A549 (cell line): ENCODE measurements at regions not wholly inside any gene's neighbourhood (a gene's known extent, or its start where the extent isn't known, plus 50 kb on each side); places are given as distances from the start of the nearest gene placed in this dataset.

Experiments
- ATAC-seq, 2 experiments: fragments of 200-7000 bp in 1 of 2; fragments of >200 bp in 1 of 2; cut with Nextera tagmentation in 1 of 2; cut with Tn5 transposase in 1 of 2; 3 replicates each; pipeline versions ENCODE4 v1.8.0 to v1.9.1; 2018 to 2020; ENCODE audit warnings: mild to moderate bottlenecking in 1 of 2, moderate library complexity in 1 of 2
- CTCF ChIA-PET: fragments of 300-600 bp; sonication (Branson Sonifier 250); formaldehyde crosslinking; extraction: SDS; loops from one replicate; lab custom pipeline; 2021; ENCODE audit warnings: antibody characterized with exemption, inconsistent platforms; lab: Yijun Ruan, JAX
- POLR2A ChIA-PET: fragments of 350-600 bp; formaldehyde crosslinking; extraction: SDS; loops from one replicate; lab custom pipeline; 2021; ENCODE audit warnings: antibody characterized with exemption, inconsistent platforms; lab: Yijun Ruan, JAX
- DNase-seq, 2 experiments: peaks; one replicate each; pipeline versions ENCODE4 v3.0.0 to v3.0.0-alpha.2; 2011 to 2016; ENCODE audit warnings: low read depth in 1 of 2, low spot score in 1 of 2
- FAIRE-seq: peaks from 2 replicates; lab custom pipeline; 2011; peaks lifted over from hg19 to GRCh38; lab: Jason Lieb, UNC
- H3K27ac ChIP-seq, 2 experiments: fragments of >200 bp; sonication (Bioruptor Twin); formaldehyde crosslinking; 3 replicates each; pipeline ENCODE4 v1.5.1; 2016 to 2017
- H3K4me1 ChIP-seq: fragments of >200 bp; sonication (Bioruptor Twin); formaldehyde crosslinking; 3 replicates; pipeline ENCODE4 v1.6.1; 2016
- H3K4me2 ChIP-seq: fragments of >200 bp; sonication (Bioruptor Twin); formaldehyde crosslinking; 3 replicates; pipeline ENCODE4 v1.6.1; 2016
- H3K4me3 ChIP-seq: fragments of >200 bp; sonication (Bioruptor Twin); formaldehyde crosslinking; 3 replicates; pipeline ENCODE4 v1.5.1; 2016
- H3K9me3 ChIP-seq: fragments of >200 bp; sonication (Bioruptor Twin); formaldehyde crosslinking; 3 replicates; pipeline ENCODE4 v1.6.1; 2016
- BCL3 ChIP-seq: fragments of >200 bp; sonication (Bioruptor Twin); formaldehyde crosslinking; IDR thresholded peaks from 3 replicates; pipeline ENCODE4 v1.6.1; 2016
- CBX2 ChIP-seq: fragments of 200-600 bp; sonication (generic); IDR thresholded peaks from 2 replicates; pipeline ENCODE4 v1.6.1; 2016; ENCODE audit warnings: low read depth, mild to moderate bottlenecking, borderline replicate concordance
- CHD4 ChIP-seq: fragments of 200-600 bp; sonication (generic); IDR thresholded peaks from 2 replicates; pipeline ENCODE4 v1.6.1; 2016; ENCODE audit warnings: antibody characterized with exemption, mild to moderate bottlenecking, borderline replicate concordance
- EHF ChIP-seq: fragments of 250-450 bp; sonication (Bioruptor Pico); IDR thresholded peaks from 2 replicates; pipeline ENCODE4 v1.5.0; 2020; ENCODE audit warnings: mild to moderate bottlenecking
- EHMT2 ChIP-seq: fragments of 200-600 bp; sonication (generic); IDR thresholded peaks from 2 replicates; pipeline ENCODE4 v1.6.1; 2016; ENCODE audit warnings: antibody characterized with exemption, low read depth, mild to moderate bottlenecking, moderate library complexity
- EP300 ChIP-seq, 2 experiments: fragments of >200 bp; sonication (Bioruptor Twin); formaldehyde crosslinking; IDR thresholded peaks; 2 replicates in 1 of 2; 3 replicates in 1 of 2; pipeline ENCODE4 v1.6.1; 2016 to 2017
- ESRRA ChIP-seq: fragments of 150-350 bp; IDR thresholded peaks from 2 replicates; pipeline ENCODE4 v1.6.1; 2014; ENCODE audit warnings: mild to moderate bottlenecking, low read length, borderline replicate concordance
- FOSB ChIP-seq: fragments of 250-450 bp; sonication (Bioruptor Pico); IDR thresholded peaks from 2 replicates; pipeline ENCODE4 v1.5.0; 2020; ENCODE audit warnings: mild to moderate bottlenecking, moderate library complexity
- FOSL2 ChIP-seq, 2 experiments: fragments of 450-650 bp in 1 of 2; fragments of >200 bp in 1 of 2; sonication (Bioruptor Twin) in 1 of 2; formaldehyde crosslinking; IDR thresholded peaks; 2 replicates each; pipeline versions ENCODE4 v1.5.0 to v1.6.1; 2016 to 2020; ENCODE audit warnings: mild to moderate bottlenecking in 1 of 2, moderate library complexity in 1 of 2
- FOXS1 ChIP-seq: fragments of 250-450 bp; sonication (Bioruptor Pico); IDR thresholded peaks from 2 replicates; pipeline ENCODE4 v1.5.0; 2020; ENCODE audit warnings: mild to moderate bottlenecking, moderate library complexity
- HDAC2 ChIP-seq: fragments of 200-600 bp; sonication (generic); IDR thresholded peaks from 2 replicates; pipeline ENCODE4 v1.6.1; 2016
- HES2 ChIP-seq: fragments of >200 bp; sonication (Bioruptor Twin); formaldehyde crosslinking; IDR thresholded peaks from 2 replicates; pipeline ENCODE4 v1.6.1; 2016
- HMGXB4 ChIP-seq: fragments of 250-450 bp; sonication (Bioruptor Pico); IDR thresholded peaks from 2 replicates; pipeline ENCODE4 v1.5.0; 2021; ENCODE audit warnings: mild to moderate bottlenecking, moderate library complexity, borderline replicate concordance
- HOXB13 ChIP-seq: fragments of 250-450 bp; sonication (Bioruptor Pico); IDR thresholded peaks from 2 replicates; pipeline ENCODE4 v1.5.0; 2020; ENCODE audit warnings: low read depth, mild to moderate bottlenecking, moderate library complexity
- KDM5A ChIP-seq: fragments of 200-600 bp; sonication (generic); IDR thresholded peaks from 2 replicates; pipeline ENCODE4 v1.6.1; 2016; ENCODE audit warnings: antibody characterized with exemption, mild to moderate bottlenecking
- MAZ ChIP-seq: fragments of 150-350 bp; IDR thresholded peaks from 2 replicates; pipeline ENCODE4 v1.6.1; 2014; ENCODE audit warnings: antibody characterized with exemption, low read depth, low read length, borderline replicate concordance
- NFE2L2 ChIP-seq: fragments of 150-350 bp; conservative IDR thresholded peaks from 2 replicates; pipeline ENCODE4 v1.6.1; 2014; ENCODE audit warnings: low read length
- PBX3 ChIP-seq: IDR thresholded peaks from 2 replicates; pipeline ENCODE4 v1.6.1; 2012
- PHF8 ChIP-seq: fragments of 200-600 bp; sonication (generic); IDR thresholded peaks from 2 replicates; pipeline ENCODE4 v1.6.1; 2016; ENCODE audit warnings: low read depth, mild to moderate bottlenecking, antibody characterized with exemption, moderate library complexity, borderline replicate concordance
- POLR2A ChIP-seq: IDR thresholded peaks from 2 replicates; pipeline ENCODE4 v1.6.1; 2012; ENCODE audit warnings: mild to moderate bottlenecking, low read length
- RAD21 ChIP-seq, 2 experiments: fragments of >200 bp in 1 of 2; sonication (Bioruptor Twin) in 1 of 2; formaldehyde crosslinking in 1 of 2; IDR thresholded peaks in 1 of 2; conservative IDR thresholded peaks in 1 of 2; 2 replicates in 1 of 2; 3 replicates in 1 of 2; pipeline ENCODE4 v1.6.1; 2012 to 2018; ENCODE audit warnings: inconsistent platforms in 1 of 2
- RCOR1 ChIP-seq: fragments of 150-350 bp; IDR thresholded peaks from 2 replicates; pipeline ENCODE4 v1.6.1; 2014; ENCODE audit warnings: antibody characterized with exemption, low read length, low read depth
- RFX5 ChIP-seq: fragments of 450-650 bp; IDR thresholded peaks from 2 replicates; pipeline ENCODE4 v1.7.1; 2014; ENCODE audit warnings: antibody characterized with exemption, mild to moderate bottlenecking, moderate library complexity
- TFCP2L1 ChIP-seq: fragments of 250-450 bp; sonication (Bioruptor Pico); IDR thresholded peaks from 2 replicates; pipeline ENCODE4 v1.5.0; 2021; ENCODE audit warnings: mild to moderate bottlenecking
- TP53 ChIP-seq: fragments of 250-450 bp; sonication (Bioruptor Pico); IDR thresholded peaks from 2 replicates; pipeline ENCODE4 v1.5.0; 2021; ENCODE audit warnings: mild to moderate bottlenecking, moderate library complexity
- USF2 ChIP-seq: fragments of 450-650 bp; IDR thresholded peaks from 2 replicates; pipeline ENCODE4 v1.6.1; 2014; ENCODE audit warnings: antibody characterized with exemption
- ZC3H11A ChIP-seq: fragments of 450-650 bp; IDR thresholded peaks from 2 replicates; pipeline ENCODE4 v1.6.1; 2014; ENCODE audit warnings: antibody characterized with exemption, mild to moderate bottlenecking
- WGBS: methylation state at CpG from one replicate; pipeline ENCODE4 v1.1.6; 2017; ENCODE audit errors: missing lambda C conversion rate; 5-methylcytosine and 5-hydroxymethylcytosine counted together

GRCh38 chr1:4150262-4150661, 250.2 kb upstream of the C1orf174 start:
- no peaks in the 10 kb centered on the region for H3K4me1 ChIP-seq
- ChIA-PET CTCF (no interaction called here), POLR2A (no interaction called here)
- no peak overlapping the region for H3K27ac ChIP-seq
- ATAC-seq (peak; percentile 30 to 34; a peak in 3 of 6 replicates), FAIRE-seq (no peak), DNase-seq (no peak)
- H3K4me2 ChIP-seq = no peak overlapping the region
- no peak for TF ChIP-seq EHF (CRISPR knock-in tag)
- TF ChIP-seq CHD4 = no peak
- no peak for TF ChIP-seq KDM5A
- TF ChIP-seq RCOR1 = no peak
- no peak for TF ChIP-seq USF2
- TF ChIP-seq CBX2 = no peak
- H3K9me3 ChIP-seq = no peaks in the 10 kb centered on the region
- WGBS = 40% methylated on average over 7 of the region's 7 CpGs
- H3K4me3 ChIP-seq = no peak overlapping the region

GRCh38 chr1:4152266-4152665, 252.2 kb upstream of the C1orf174 start:
- 32% methylated on average over 11 of the region's 11 CpGs for WGBS
- CTCF ChIA-PET = no interaction called here
- Histone ChIP-seq H3K27ac (no peak overlapping the region), H3K4me2 (no peak overlapping the region), H3K9me3 (no peaks in the 10 kb centered on the region), H3K4me1 (no peaks in the 10 kb centered on the region), H3K4me3 (no peak overlapping the region)
- DNase-seq (no peak), ATAC-seq (no peak), FAIRE-seq (no peak)
- POLR2A ChIA-PET = no interaction called here
- TF ChIP-seq HOXB13 (CRISPR knock-in tag) (no peak), RFX5 (no peak), PBX3 (no peak), FOSL2 (IDR thresholded peaks at IDR 0.05) (no peak), FOSL2 (CRISPR knock-in tag; IDR thresholded peaks at IDR 0.05) (no peak), HES2 (no peak)

- no peak overlapping the region for H3K4me2 ChIP-seq
- H3K4me3 ChIP-seq = no peak overlapping the region
- H3K27ac ChIP-seq = no peak overlapping the region
- ATAC-seq (no peak), FAIRE-seq (no peak), DNase-seq (no peak)
- no peaks in the 10 kb centered on the region for H3K4me1 ChIP-seq
- ChIA-PET POLR2A (no interaction called here), CTCF (no interaction called here)
- WGBS = 15% methylated on average over 5 of the region's 5 CpGs
- no peak for TF ChIP-seq EP300 (IDR thresholded peaks at IDR 0.05)
- no peak for TF ChIP-seq RAD21 (conservative IDR thresholded peaks at IDR 0.05 in 1 of 2, IDR thresholded peaks at IDR 0.05 in 1 of 2)
- no peak for TF ChIP-seq NFE2L2
- no peak for TF ChIP-seq TFCP2L1
- TF ChIP-seq POLR2A = no peak
- TF ChIP-seq HMGXB4 (CRISPR knock-in tag) = no peak
- no peak for TF ChIP-seq PHF8
- no peak for TF ChIP-seq ESRRA
- no peak for TF ChIP-seq HOXB13 (CRISPR knock-in tag)
- no peak for TF ChIP-seq TP53 (CRISPR knock-in tag)
- TF ChIP-seq FOSB (CRISPR knock-in tag) = no peak
- TF ChIP-seq USF2 = no peak
- TF ChIP-seq MAZ = no peak
- TF ChIP-seq BCL3 = no peak
- no peak for TF ChIP-seq EHMT2
- TF ChIP-seq ZC3H11A = no peak
- TF ChIP-seq FOXS1 (CRISPR knock-in tag) = no peak
- TF ChIP-seq HDAC2 = no peak
- H3K9me3 ChIP-seq = no peaks in the 10 kb centered on the region
These were observed 253.5 kb upstream of the C1orf174 start for GRCh38 chr1:4153571-4153970.
